SK-N-SH treated with all-trans-retinoic acid at 6 μM for 48 hours (cell line): ENCODE measurements at regions not wholly inside any gene's neighbourhood (a gene's known extent, or its start where the extent isn't known, plus 50 kb on each side); places are given as distances from the start of the nearest gene placed in this dataset.

ENCODE experiments used
- ESRRG ChIP-seq: fragments of 250-450 bp; sonication (Bioruptor Pico); IDR thresholded peaks from 2 replicates; pipeline ENCODE4 v1.6.1; 2021; ENCODE audit warnings: mild to moderate bottlenecking
- GLIS3 ChIP-seq: fragments of 250-450 bp; sonication (Bioruptor Pico); IDR thresholded peaks from 2 replicates; pipeline ENCODE4 v1.5.0; 2020; ENCODE audit warnings: mild to moderate bottlenecking, moderate library complexity
- ISL1 ChIP-seq: fragments of 250-450 bp; sonication (Bioruptor Pico); IDR thresholded peaks from 2 replicates; pipeline ENCODE4 v2.1.2; 2022; ENCODE audit warnings: mild to moderate bottlenecking, moderate library complexity
- ZC3H10 ChIP-seq: fragments of 250-450 bp; sonication (Bioruptor Pico); IDR thresholded peaks from 2 replicates; pipeline ENCODE4 v1.5.1; 2021; ENCODE audit warnings: mild to moderate bottlenecking, moderate library complexity
- ZFP30 ChIP-seq: fragments of 450-650 bp; formaldehyde crosslinking; IDR thresholded peaks from 2 replicates; pipeline ENCODE4 v1.5.0; 2022; ENCODE audit warnings: mild to moderate bottlenecking, moderate library complexity

DNA sequence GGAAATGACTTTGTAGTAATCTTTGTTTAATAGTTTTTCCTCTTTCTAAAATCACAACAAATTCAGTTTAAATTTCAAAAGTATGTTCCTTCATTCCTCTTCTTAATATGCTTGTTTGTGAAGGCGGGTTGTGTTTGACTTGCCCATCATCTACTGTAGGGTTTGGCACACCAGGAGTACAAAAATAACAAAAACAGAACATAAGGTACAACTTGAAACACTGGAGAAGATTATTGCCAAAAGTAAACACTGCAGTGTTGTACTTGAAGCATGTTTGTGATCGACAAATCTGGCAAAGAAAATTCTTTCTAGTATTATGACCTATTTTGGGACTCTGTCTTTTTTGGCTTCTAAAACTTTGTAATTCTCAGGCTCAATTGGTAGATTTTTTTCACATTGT, 518.6 kb downstream of the SLITRK5 start:
- TF ChIP-seq GLIS3 (CRISPR knock-in tag) (no peak), ZFP30 (no peak), ISL1 (CRISPR knock-in tag) (no peak), ZC3H10 (CRISPR knock-in tag) (no peak), ESRRG (CRISPR knock-in tag) (no peak)
